Natural killer cell (primary cell): ENCODE measurements at regions not wholly inside any gene's neighbourhood (a gene's known extent, or its start where the extent isn't known, plus 50 kb on each side); places are given as distances from the start of the nearest gene placed in this dataset.

Source experiments
- ATAC-seq, 3 donors: fragments of 150-1000 bp in 2 of 3; fragments of 200-7000 bp in 1 of 3; cut with Tn5 transposase; 1 replicate in 1 of 3; 2 replicates in 2 of 3; pipeline ENCODE4 v1.10.0; 2021; ENCODE audit warnings: mild to moderate bottlenecking in 2 of 3, moderate library complexity in 2 of 3
- DNase-seq, 2 donors: peaks; one replicate each; pipeline versions ENCODE4 v3.0.0 to v3.0.0-alpha.2; 2013 to 2021; ENCODE audit warnings: mixed read lengths in 1 of 2
- H3K27ac ChIP-seq: one replicate; pipeline ENCODE4 v1.5.1; 2013; ENCODE audit warnings: mild to moderate bottlenecking, low read length
- H3K27me3 ChIP-seq: one replicate; pipeline ENCODE4 v1.6.1; 2013; ENCODE audit warnings: low read length; ENCODE audit not compliant: control insufficient read depth, insufficient read depth
- H3K36me3 ChIP-seq: one replicate; pipeline ENCODE4 v1.6.1; 2013; ENCODE audit warnings: low read length; ENCODE audit not compliant: control insufficient read depth, insufficient read depth
- H3K4me1 ChIP-seq: one replicate; pipeline ENCODE4 v1.6.1; 2013; ENCODE audit warnings: low read length; ENCODE audit not compliant: control insufficient read depth, insufficient read depth
- H3K4me3 ChIP-seq: one replicate; pipeline ENCODE4 v1.5.1; 2013; ENCODE audit warnings: low read length
- H3K9me3 ChIP-seq: one replicate; pipeline ENCODE4 v1.6.1; 2013; ENCODE audit warnings: low read length; ENCODE audit not compliant: control insufficient read depth, insufficient read depth
- H3K27ac Mint-ChIP-seq, 2 donors: one replicate each; pipeline ENCODE4 v1.8.0; 2022; ENCODE audit warnings: mild to moderate bottlenecking in 2 of 2, mixed read lengths in 2 of 2, moderate library complexity in 1 of 2
- H3K27me3 Mint-ChIP-seq, 2 donors: one replicate each; pipeline ENCODE4 v1.8.0; 2022; ENCODE audit warnings: low read depth in 2 of 2, mixed read lengths in 2 of 2
- H3K36me3 Mint-ChIP-seq: one replicate; pipeline ENCODE4 v1.8.0; 2022; ENCODE audit warnings: mixed read lengths
- H3K4me1 Mint-ChIP-seq, 2 donors: one replicate each; pipeline ENCODE4 v1.8.0; 2022; ENCODE audit warnings: mixed read lengths in 2 of 2
- H3K4me3 Mint-ChIP-seq: one replicate; pipeline ENCODE4 v1.8.0; 2022; ENCODE audit warnings: mild to moderate bottlenecking, moderate library complexity, mixed read lengths
- H3K9me3 Mint-ChIP-seq, 2 donors: one replicate each; pipeline ENCODE4 v1.8.0; 2022; ENCODE audit warnings: mixed read lengths in 2 of 2
- WGBS: methylation state at CpG from one replicate; pipeline ENCODE4 v1.1.7; 2013; ENCODE audit warnings: missing lambda C conversion rate; ENCODE audit not compliant: insufficient coverage; 5-methylcytosine and 5-hydroxymethylcytosine counted together
- intact Hi-C: fragments of 100-400 bp; cut with micrococcal nuclease; formaldehyde crosslinking; loops from one replicate; pipeline ENCODE4 v1.14.2; 2022
- TF ChIP-seq, protein P1 (sequence below): fragments of 200-600 bp; IDR thresholded peaks from one replicate; pipeline ENCODE4 v1.8.0; 2022; ENCODE audit warnings: antibody characterized with exemption

GRCh38 chr16:65384441-65384840 is 262.6 kb upstream of the CDH11 start:
- DNase-seq = no peak
- H3K36me3 ChIP-seq = no peaks in the 10 kb centered on the region
- no peaks in the 10 kb centered on the region for H3K27me3 Mint-ChIP-seq
- H3K27me3 ChIP-seq = no peaks in the 10 kb centered on the region
- no peak overlapping the region for H3K4me3 Mint-ChIP-seq
- H3K9me3 Mint-ChIP-seq = peaks cover 19 to 24% of the 10 kb centered on the region in 2 donors
- 14% methylated on average over 1 of the region's 1 CpG for WGBS
- no peaks in the 10 kb centered on the region for H3K4me1 Mint-ChIP-seq
- H3K27ac Mint-ChIP-seq = no peak overlapping the region
- H3K9me3 ChIP-seq = no peaks in the 10 kb centered on the region
- no peak overlapping the region for H3K4me3 ChIP-seq
- TF ChIP-seq, protein P1, sequence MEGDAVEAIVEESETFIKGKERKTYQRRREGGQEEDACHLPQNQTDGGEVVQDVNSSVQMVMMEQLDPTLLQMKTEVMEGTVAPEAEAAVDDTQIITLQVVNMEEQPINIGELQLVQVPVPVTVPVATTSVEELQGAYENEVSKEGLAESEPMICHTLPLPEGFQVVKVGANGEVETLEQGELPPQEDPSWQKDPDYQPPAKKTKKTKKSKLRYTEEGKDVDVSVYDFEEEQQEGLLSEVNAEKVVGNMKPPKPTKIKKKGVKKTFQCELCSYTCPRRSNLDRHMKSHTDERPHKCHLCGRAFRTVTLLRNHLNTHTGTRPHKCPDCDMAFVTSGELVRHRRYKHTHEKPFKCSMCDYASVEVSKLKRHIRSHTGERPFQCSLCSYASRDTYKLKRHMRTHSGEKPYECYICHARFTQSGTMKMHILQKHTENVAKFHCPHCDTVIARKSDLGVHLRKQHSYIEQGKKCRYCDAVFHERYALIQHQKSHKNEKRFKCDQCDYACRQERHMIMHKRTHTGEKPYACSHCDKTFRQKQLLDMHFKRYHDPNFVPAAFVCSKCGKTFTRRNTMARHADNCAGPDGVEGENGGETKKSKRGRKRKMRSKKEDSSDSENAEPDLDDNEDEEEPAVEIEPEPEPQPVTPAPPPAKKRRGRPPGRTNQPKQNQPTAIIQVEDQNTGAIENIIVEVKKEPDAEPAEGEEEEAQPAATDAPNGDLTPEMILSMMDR = no peak
- no peak overlapping the region for H3K27ac ChIP-seq
- no peaks in the 10 kb centered on the region for H3K36me3 Mint-ChIP-seq
- no peak for ATAC-seq
- no peaks in the 10 kb centered on the region for H3K4me1 ChIP-seq
- intact Hi-C loops = no loop called here

DNA sequence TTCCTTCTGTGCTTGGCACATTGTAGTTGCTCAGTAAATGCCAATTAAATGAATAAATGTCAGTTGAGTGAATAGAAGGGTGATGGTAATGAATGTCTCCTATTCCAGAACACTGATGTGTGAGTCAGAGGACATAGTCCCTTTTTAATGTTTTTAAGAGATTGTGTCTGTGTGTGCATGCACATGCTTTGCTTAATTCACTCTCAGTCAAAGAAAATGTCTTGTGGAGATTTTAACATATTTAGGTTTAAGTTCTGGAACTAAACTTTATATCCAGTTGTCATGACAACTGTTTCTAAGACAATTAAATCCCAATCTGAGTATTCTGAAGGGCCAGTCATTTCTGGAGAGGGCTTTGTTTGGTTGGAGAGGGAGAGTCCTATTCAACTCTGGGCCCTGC is 255.3 kb upstream of the CDH11 start:
- no peak for DNase-seq
- H3K27ac ChIP-seq = no peak overlapping the region
- no peak overlapping the region for H3K4me3 ChIP-seq
- no peaks in the 10 kb centered on the region for H3K27me3 Mint-ChIP-seq
- no peaks in the 10 kb centered on the region for H3K4me1 ChIP-seq
- H3K9me3 ChIP-seq = no peaks in the 10 kb centered on the region
- intact Hi-C loops = no loop called here
- H3K36me3 Mint-ChIP-seq = no peaks in the 10 kb centered on the region
- TF ChIP-seq, protein P1 = no peak
- H3K4me3 Mint-ChIP-seq = no peak overlapping the region
- H3K27me3 ChIP-seq = no peaks in the 10 kb centered on the region
- H3K4me1 Mint-ChIP-seq = no peaks in the 10 kb centered on the region
- H3K9me3 Mint-ChIP-seq = peaks cover 3 to 4% of the 10 kb centered on the region in 2 donors
- no peaks in the 10 kb centered on the region for H3K36me3 ChIP-seq
- ATAC-seq = no peak
- no peak overlapping the region for H3K27ac Mint-ChIP-seq

GRCh38 chr16:65376601-65377000 is 254.7 kb upstream of the CDH11 start:
- Histone ChIP-seq H3K9me3 (no peaks in the 10 kb centered on the region), H3K4me3 (no peak overlapping the region), H3K27me3 (no peaks in the 10 kb centered on the region), H3K36me3 (no peaks in the 10 kb centered on the region), H3K27ac (no peak overlapping the region), H3K4me1 (no peaks in the 10 kb centered on the region)
- TF ChIP-seq, protein P1 = no peak
- Mint-ChIP-seq H3K4me1 (no peaks in the 10 kb centered on the region), H3K4me3 (no peak overlapping the region), H3K36me3 (no peaks in the 10 kb centered on the region), H3K9me3 (no peaks in the 10 kb centered on the region), H3K27me3 (no peaks in the 10 kb centered on the region), H3K27ac (no peak overlapping the region)
- intact Hi-C loops = no loop called here
- WGBS = 89% methylated on average over 3 of the region's 3 CpGs
- ATAC-seq (no peak), DNase-seq (no peak)

- Mint-ChIP-seq H3K36me3 (no peaks in the 10 kb centered on the region), H3K4me1 (no peaks in the 10 kb centered on the region), H3K27ac (no peak overlapping the region), H3K9me3 (no peaks in the 10 kb centered on the region), H3K27me3 (no peaks in the 10 kb centered on the region), H3K4me3 (no peak overlapping the region)
- Histone ChIP-seq H3K36me3 (no peaks in the 10 kb centered on the region), H3K27me3 (no peaks in the 10 kb centered on the region), H3K4me1 (no peaks in the 10 kb centered on the region), H3K4me3 (no peak overlapping the region), H3K27ac (no peak overlapping the region), H3K9me3 (no peaks in the 10 kb centered on the region)
- DNase-seq (no peak), ATAC-seq (no peak)
- TF ChIP-seq, protein P1 = no peak
- WGBS = 73% methylated on average over 1 of the region's 1 CpG
- intact Hi-C loops = no loop called here
These were observed 253.8 kb upstream of the CDH11 start for GRCh38 chr16:65375651-65376050.
